GM12865 (cell line): ENCODE measurements at regions not wholly inside any gene's neighbourhood (a gene's known extent, or its start where the extent isn't known, plus 50 kb on each side); places are given as distances from the start of the nearest gene placed in this dataset.

Source experiments
- DNase-seq: peaks from one replicate; pipeline ENCODE4 v3.0.0; 2010; ENCODE audit warnings: low read depth
- H3K4me3 ChIP-seq: 2 replicates; pipeline ENCODE4 v1.5.1; 2011; ENCODE audit warnings: mild to moderate bottlenecking, low read depth, low read length, control low read depth
- TF ChIP-seq, protein P1 (sequence below): IDR thresholded peaks from 2 replicates; pipeline ENCODE4 v1.5.1; 2011; ENCODE audit warnings: low read length, control low read depth, low read depth, inconsistent platforms; ENCODE audit not compliant: insufficient read depth; ENCODE audit errors: missing control alignments

DNA sequence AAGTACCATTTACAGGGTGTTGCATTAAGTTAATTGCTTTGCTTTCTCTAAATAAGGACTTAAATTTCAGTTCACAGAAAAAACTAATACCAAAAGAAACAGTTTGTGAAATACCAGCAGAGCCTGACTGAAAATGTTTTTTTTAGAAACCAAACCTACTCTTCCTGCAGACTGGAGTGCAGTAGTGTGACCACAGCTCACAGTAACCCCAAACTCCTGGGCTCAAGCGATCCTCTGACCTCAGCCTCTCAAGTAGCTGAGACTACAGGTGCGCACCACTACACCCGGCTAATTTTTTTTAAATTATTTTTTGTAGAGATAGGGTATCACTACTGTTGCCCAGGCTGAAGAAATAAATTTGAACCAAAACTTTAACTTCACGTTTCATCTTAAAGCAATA, 103.5 kb upstream of the PLEKHA5 start:
- no peak overlapping the region for H3K4me3 ChIP-seq
- TF ChIP-seq, protein P1, sequence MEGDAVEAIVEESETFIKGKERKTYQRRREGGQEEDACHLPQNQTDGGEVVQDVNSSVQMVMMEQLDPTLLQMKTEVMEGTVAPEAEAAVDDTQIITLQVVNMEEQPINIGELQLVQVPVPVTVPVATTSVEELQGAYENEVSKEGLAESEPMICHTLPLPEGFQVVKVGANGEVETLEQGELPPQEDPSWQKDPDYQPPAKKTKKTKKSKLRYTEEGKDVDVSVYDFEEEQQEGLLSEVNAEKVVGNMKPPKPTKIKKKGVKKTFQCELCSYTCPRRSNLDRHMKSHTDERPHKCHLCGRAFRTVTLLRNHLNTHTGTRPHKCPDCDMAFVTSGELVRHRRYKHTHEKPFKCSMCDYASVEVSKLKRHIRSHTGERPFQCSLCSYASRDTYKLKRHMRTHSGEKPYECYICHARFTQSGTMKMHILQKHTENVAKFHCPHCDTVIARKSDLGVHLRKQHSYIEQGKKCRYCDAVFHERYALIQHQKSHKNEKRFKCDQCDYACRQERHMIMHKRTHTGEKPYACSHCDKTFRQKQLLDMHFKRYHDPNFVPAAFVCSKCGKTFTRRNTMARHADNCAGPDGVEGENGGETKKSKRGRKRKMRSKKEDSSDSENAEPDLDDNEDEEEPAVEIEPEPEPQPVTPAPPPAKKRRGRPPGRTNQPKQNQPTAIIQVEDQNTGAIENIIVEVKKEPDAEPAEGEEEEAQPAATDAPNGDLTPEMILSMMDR, result no peak
- DNase-seq, result no peak

DNA sequence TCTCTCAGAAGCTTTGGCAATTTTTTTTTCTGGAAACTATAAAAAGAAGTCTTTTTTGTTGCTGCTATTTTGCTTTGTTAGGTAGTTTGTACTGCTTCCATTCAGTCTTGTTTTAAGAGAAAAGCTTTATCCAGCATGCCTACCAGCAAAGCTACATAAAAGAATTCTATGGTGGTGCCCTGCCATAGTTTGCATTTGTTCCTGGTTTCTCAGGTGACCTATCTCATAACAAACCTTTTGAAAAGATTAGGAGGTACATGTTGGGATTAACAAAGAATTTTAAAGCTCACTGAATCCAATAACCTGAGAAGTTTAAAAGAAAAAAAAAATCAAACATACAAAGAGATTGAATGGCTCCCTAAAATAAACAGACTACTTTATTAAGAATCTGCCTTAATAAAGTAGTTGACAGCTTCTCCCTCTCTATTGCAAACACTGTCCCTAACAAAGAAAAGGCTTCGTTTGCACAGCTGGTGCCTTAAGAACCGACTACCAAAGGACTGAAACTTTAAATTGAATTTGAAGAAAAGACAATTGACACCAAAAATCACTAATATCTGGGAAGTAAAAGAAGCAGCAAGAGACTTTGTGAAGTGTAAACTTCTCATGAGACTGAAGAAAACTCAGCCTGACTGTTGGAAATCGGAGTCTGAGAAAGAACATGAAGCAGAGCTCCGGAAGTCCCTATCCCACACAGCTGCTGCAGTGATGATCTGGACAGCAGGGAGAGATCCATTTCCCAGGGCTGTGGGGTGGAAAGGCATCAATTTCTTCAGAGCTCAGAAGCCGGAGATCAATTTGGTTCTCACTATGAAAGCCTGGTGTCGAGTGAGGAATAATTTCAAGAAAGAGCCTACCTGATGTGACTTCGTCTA, 102.7 kb upstream of the PLEKHA5 start:
- no peak for DNase-seq
- H3K4me3 ChIP-seq, result no peak overlapping the region
- TF ChIP-seq, protein P1, result no peak

DNA sequence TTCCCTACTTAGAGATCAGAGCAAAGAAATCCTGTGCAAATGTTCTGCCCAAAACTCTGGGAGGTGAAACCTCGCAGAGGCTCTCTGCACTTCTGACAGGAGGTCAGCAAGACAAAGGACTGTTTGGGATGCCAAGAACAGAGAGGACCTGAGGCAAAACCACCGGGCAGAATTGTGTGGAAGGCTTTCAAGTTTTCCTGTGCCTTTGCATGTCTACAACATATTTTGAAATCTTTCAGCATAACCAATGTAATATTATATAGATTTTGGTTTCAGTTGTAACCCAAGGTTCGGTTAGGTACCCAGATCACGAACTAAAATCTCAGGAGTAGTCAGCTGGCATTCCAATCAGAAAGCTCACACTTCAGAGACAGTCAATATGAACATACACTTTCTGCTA, 99.4 kb upstream of the PLEKHA5 start:
- DNase-seq, result no peak
- no peak overlapping the region for H3K4me3 ChIP-seq
- TF ChIP-seq, protein P1, result no peak

DNA sequence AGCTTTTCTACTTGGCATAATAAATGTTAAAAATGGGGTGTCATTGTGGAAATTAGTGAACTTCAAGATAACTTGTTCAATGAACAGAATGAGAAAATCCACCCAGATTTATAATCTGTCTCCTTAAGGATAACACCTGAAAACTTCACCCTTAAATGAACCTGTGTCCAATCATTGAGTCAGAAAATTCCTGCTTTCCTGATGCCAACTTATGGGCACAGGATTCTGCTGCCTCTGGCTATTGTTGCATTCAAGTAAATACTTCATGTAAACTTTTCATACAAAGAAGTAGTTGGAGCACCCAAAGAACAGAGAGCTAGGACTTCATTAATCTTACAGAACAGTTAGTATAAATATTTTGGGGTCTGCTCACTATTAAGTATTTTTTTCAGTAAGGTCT, 98.9 kb upstream of the PLEKHA5 start:
- TF ChIP-seq, protein P1, result no peak
- no peak overlapping the region for H3K4me3 ChIP-seq
- DNase-seq, result no peak

DNA sequence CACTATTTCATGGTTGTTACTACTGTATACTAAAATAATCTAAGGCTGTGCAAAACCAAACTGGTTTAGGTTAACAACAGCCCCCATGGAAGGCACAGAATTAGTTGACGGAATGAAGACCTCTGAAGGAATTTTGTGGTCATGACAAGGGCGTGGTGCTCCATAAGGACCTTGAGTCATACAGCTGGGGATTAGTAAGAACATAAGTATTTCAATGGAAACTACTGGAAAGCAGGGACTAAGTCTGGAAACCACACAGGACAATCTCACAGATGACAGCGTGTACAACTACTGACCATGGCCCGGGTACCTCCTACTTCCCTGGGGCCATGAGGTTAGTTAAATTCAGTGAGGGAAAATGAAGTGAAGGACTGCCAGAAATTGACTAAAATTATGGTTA, 98.5 kb upstream of the PLEKHA5 start:
- no peak for DNase-seq
- TF ChIP-seq, protein P1, result no peak
- H3K4me3 ChIP-seq, result no peak overlapping the region

DNA sequence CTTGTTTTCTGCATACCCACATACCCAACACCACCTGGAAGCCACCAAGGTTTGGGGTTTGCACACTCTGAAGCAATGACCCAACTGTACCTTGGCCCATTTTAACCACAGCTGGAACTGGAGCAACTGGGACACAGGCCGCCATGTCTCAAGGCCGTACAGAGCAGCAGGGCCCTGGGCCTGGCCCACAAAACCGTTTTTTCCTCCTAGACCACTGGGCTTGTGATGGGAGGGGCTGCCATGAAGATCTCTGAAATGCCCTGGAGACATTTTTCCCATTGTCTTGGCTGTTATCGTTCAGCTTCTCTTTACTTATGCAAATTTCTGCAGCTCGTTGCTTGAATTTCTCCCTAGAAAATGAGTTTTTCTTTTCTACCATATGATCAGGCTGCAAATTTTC, 96.7 kb upstream of the PLEKHA5 start:
- no peak overlapping the region for H3K4me3 ChIP-seq
- TF ChIP-seq, protein P1, result no peak
- DNase-seq, result no peak

DNA sequence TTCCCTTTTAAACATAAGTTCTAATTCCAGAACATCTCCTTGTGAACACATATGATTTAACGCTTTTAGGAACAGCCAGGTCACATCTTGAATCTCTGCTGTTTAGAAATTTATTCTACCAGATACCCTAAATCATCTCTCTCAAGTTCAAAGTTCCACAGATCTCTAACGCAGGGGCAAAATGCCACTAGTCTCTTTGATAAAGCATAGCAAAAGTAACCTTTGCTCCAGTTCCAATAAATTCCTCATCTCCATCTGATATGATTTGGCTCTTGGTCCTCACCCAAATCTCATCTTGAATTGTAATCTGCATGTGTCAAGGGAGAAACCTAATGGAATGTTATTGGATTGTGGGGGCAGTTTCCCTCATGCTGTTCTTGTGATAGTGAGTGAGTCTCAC, 96.3 kb upstream of the PLEKHA5 start:
- TF ChIP-seq, protein P1, result no peak
- no peak overlapping the region for H3K4me3 ChIP-seq
- DNase-seq, result no peak
